Breast epithelium (tissue), 4 donors: ENCODE measurements at regions not wholly inside any gene's neighbourhood (a gene's known extent, or its start where the extent isn't known, plus 50 kb on each side); places are given as distances from the start of the nearest gene placed in this dataset.

ENCODE experiments used
- DNase-seq, 2 donors: peaks; one replicate each; pipeline ENCODE4 v3.0.0-alpha.2; 2019; ENCODE audit warnings: low spot score in 2 of 2
- H3K27ac ChIP-seq, 2 donors: fragments of 200-600 bp; sonication (generic) in 1 of 2; one replicate each; pipeline ENCODE4 v1.5.1; 2016 to 2019; ENCODE audit warnings: mild to moderate bottlenecking in 1 of 2
- H3K27me3 ChIP-seq, 2 donors: fragments of 200-600 bp; sonication (generic) in 1 of 2; one replicate each; pipeline versions ENCODE4 v1.5.1 to v1.6.0; 2017 to 2019; ENCODE audit warnings: control low read depth in 1 of 2, mild to moderate bottlenecking in 1 of 2
- H3K36me3 ChIP-seq: fragments of 200-600 bp; one replicate; pipeline ENCODE4 v1.5.1; 2019
- H3K4me1 ChIP-seq, 2 donors: fragments of 200-600 bp; sonication (generic); one replicate each; pipeline ENCODE4 v1.5.1; 2016 to 2019; ENCODE audit warnings: control low read depth in 1 of 2
- H3K4me3 ChIP-seq, 3 donors: fragments of 200-600 bp; sonication (generic); 1 replicate in 2 of 3; 2 replicates in 1 of 3; pipeline ENCODE4 v1.5.1; 2016 to 2019; ENCODE audit warnings: mild to moderate bottlenecking in 3 of 3, moderate library complexity in 2 of 3
- H3K9me3 ChIP-seq, 2 donors: fragments of 200-600 bp; sonication (generic) in 1 of 2; one replicate each; pipeline ENCODE4 v1.5.1; 2016 to 2019; ENCODE audit warnings: control low read depth in 1 of 2
- POLR2A ChIP-seq: fragments of 450-650 bp; IDR thresholded peaks from one replicate; pipeline ENCODE4 v1.6.1; 2016; ENCODE audit warnings: antibody characterized with exemption, mild to moderate bottlenecking, moderate library complexity
- POLR2AphosphoS5 ChIP-seq, 3 donors: sonication (generic); formaldehyde crosslinking; IDR thresholded peaks; one replicate each; pipeline ENCODE4 v1.6.1; 2017; ENCODE audit warnings: antibody characterized with exemption in 3 of 3
- intact Hi-C: fragments of 100-400 bp; cut with DNase I; formaldehyde crosslinking; loops from one replicate; pipeline ENCODE4 v1.15.1; 2023; ENCODE audit warnings: low total_unique reads
- TF ChIP-seq, protein P1 (sequence below), 3 donors: fragments of 450-650 bp; IDR thresholded peaks; one replicate each; pipeline ENCODE4 v1.5.1; 2016 to 2017; ENCODE audit warnings: antibody characterized with exemption in 3 of 3, mild to moderate bottlenecking in 3 of 3, moderate library complexity in 3 of 3

DNA sequence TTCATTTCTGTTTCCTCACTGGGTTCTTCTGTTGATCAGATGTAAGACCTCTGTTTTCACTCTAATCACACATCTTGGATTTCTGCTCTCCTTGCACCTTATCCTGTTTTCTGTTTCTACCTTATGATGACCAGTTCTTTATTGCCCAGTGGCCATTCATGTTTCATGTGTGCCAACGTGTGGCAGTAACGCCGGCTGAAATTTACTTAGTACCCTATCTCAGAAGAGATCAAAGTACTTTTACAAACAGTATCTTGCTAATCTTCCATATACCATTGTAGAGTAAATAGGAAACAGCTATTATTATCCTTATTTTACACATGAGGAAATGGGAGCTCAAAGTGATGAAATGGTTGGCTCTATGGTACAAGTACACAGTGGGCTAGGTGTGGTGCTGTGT, 74.0 kb downstream of the GATA3 start:
- no peak for DNase-seq
- no peak overlapping the region for H3K27ac ChIP-seq
- H3K27me3 ChIP-seq = no peaks in the 10 kb centered on the region
- no peak overlapping the region for H3K4me3 ChIP-seq
- TF ChIP-seq POLR2AphosphoS5 (IDR thresholded peaks at IDR 0.05) = no peak
- intact Hi-C loops = no loop called here
- no peaks in the 10 kb centered on the region for H3K36me3 ChIP-seq
- no peaks in the 10 kb centered on the region for H3K4me1 ChIP-seq
- H3K9me3 ChIP-seq = no peaks in the 10 kb centered on the region

DNA sequence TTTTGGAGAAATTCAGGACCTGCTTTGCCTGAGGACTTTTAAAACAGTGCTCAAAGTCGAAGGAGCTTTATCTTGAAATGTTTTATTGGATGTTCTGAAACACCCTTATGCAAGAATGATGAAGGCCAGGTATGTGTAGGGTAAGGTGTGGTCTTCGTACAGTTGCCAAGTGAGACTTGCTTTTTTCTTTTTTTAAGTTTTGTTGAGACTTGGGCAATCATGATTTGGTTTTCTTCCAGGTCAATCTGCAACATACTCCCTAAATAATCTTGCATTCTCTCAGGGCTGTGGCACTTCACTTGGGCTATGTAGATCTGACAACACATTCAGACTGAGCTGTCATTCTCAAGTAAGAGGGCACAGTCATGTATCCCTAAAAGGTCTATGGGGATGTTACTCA, 75.0 kb downstream of the GATA3 start:
- DNase-seq = no peak
- Histone ChIP-seq H3K36me3 (no peaks in the 10 kb centered on the region), H3K4me1 (no peaks in the 10 kb centered on the region), H3K27ac (no peak overlapping the region), H3K27me3 (peaks cover 0 to 5% of the 10 kb centered on the region in 2 donors), H3K4me3 (no peak overlapping the region), H3K9me3 (no peaks in the 10 kb centered on the region)
- TF ChIP-seq POLR2A = no peak
- no peak for TF ChIP-seq POLR2AphosphoS5 (IDR thresholded peaks at IDR 0.05)
- TF ChIP-seq, protein P1, sequence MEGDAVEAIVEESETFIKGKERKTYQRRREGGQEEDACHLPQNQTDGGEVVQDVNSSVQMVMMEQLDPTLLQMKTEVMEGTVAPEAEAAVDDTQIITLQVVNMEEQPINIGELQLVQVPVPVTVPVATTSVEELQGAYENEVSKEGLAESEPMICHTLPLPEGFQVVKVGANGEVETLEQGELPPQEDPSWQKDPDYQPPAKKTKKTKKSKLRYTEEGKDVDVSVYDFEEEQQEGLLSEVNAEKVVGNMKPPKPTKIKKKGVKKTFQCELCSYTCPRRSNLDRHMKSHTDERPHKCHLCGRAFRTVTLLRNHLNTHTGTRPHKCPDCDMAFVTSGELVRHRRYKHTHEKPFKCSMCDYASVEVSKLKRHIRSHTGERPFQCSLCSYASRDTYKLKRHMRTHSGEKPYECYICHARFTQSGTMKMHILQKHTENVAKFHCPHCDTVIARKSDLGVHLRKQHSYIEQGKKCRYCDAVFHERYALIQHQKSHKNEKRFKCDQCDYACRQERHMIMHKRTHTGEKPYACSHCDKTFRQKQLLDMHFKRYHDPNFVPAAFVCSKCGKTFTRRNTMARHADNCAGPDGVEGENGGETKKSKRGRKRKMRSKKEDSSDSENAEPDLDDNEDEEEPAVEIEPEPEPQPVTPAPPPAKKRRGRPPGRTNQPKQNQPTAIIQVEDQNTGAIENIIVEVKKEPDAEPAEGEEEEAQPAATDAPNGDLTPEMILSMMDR (IDR thresholded peaks at IDR 0.05) = no peak
- intact Hi-C loops = no loop called here

DNA sequence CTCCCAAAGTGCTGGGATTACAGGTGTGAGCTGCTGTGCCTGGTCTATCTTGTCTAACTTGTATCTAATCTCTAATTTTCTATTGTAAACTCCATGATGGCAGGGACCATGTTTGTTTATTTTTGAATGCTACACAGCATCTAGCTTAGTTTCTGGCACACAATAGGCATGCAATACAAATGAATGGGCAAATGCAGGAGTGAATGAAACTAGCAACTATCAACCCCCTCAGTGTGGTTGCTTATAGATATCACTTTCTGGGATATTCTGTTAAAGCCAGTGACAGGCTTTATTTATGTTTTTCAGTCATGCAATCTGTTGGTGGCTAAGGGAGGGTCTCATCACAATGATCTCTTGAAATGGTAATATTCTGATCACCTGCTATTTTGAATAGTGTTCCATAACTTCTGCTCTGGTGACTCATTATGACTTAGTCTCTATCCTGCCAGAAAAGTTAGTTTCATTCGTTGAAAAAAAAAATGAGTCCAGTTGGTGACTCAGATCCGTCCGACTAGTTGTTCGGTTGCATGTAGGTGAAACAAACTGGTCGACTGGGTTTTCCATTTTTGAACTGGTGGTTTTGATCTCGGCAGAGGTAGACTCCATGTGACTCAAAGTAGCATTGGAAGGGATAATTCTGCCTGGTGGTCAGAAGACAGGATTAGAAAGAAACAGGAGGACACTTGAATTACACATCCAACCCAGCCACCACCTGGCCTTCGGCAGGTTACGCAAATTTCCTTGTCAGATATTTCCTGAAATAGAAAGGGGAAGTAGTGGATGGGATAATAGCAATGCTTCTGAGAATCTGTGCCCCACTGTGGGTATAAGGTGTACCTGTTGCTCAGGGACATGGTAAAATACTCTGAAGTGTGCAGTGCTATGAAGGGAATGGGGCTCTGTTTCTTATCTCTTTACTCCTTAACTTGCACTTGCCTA, 76.8 kb downstream of the GATA3 start:
- Histone ChIP-seq H3K27ac (no peak overlapping the region), H3K27me3 (peaks cover 0 to 6% of the 10 kb centered on the region in 2 donors), H3K9me3 (no peaks in the 10 kb centered on the region), H3K4me3 (no peak overlapping the region), H3K36me3 (no peaks in the 10 kb centered on the region), H3K4me1 (no peaks in the 10 kb centered on the region)
- DNase-seq = no peak
- intact Hi-C loops = no loop called here
- TF ChIP-seq POLR2A (no peak), POLR2AphosphoS5 (IDR thresholded peaks at IDR 0.05) (no peak)
- TF ChIP-seq, protein P1 (IDR thresholded peaks at IDR 0.05) = no peak

DNA sequence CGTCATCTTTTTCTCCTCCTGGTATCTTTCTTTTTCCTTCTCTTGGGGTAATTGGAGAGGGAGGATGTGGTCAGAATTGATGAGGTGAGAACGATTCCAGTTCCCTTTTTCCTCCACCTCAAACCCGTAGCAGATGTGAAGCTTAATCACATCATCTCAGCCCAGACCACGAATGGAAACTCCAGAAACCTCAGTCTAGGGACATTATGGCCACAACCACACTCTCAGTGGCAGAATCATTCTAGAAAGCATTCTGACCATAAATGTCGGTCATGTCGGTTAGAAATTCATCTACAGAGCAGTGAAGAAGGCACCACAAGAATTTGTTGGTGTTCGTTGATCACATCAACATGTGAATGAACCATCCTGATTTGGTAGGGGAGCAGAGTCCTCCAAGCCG, 78.7 kb downstream of the GATA3 start:
- intact Hi-C loops = no loop called here
- TF ChIP-seq POLR2A = no peak
- TF ChIP-seq, protein P1 (IDR thresholded peaks at IDR 0.05) = no peak
- Histone ChIP-seq H3K4me1 (no peaks in the 10 kb centered on the region), H3K9me3 (no peaks in the 10 kb centered on the region), H3K36me3 (no peaks in the 10 kb centered on the region), H3K4me3 (no peak overlapping the region), H3K27ac (no peak overlapping the region), H3K27me3 (peaks cover 0 to 6% of the 10 kb centered on the region in 2 donors)
- DNase-seq = no peak

DNA sequence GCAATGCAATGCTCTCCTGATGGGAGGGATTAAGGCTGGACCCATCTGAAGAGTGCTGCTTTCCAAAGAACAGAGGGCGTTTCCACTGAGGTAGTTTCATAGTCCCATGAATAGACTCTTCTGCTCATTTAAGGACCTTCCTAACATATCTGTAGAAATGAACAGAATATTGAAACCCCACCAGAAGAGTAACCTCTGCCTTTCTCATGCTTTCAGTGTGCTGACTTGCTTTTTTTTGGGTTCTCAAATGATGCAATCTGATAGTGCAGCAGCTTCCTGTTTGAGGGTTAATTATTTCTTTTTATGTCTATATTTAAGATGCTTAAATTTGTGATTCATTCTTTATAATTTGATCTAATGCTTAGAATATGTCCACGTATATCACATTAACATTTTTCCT, 82.2 kb downstream of the GATA3 start:
- H3K4me1 ChIP-seq = no peaks in the 10 kb centered on the region
- TF ChIP-seq POLR2A = no peak

DNA sequence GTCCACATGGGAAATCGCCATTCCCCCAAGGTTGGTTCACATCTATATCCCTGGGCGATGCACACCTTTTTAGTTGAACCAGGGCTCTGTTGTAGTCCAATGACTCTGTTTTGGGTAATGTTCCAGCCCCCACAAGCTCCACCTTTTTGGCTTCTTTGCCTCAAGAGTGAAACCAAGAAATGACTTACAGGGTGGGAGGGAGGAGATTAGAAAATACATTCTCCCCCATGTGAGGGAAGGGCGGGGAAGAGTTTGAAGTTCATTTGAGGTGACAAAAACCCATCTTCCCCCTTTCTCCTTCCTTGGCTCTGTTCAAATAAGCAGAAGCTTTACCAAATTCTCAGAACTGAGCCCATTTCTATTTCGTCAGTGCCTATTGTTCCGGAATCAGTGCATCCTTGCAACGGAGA, 82.8 kb downstream of the GATA3 start:
- Histone ChIP-seq H3K4me3 (no peak overlapping the region), H3K27me3 (peaks cover 0 to 6% of the 10 kb centered on the region in 2 donors), H3K27ac (no peak overlapping the region), H3K4me1 (no peaks in the 10 kb centered on the region), H3K36me3 (no peaks in the 10 kb centered on the region), H3K9me3 (no peaks in the 10 kb centered on the region)
- DNase-seq = no peak
- TF ChIP-seq POLR2AphosphoS5 (IDR thresholded peaks at IDR 0.05) = no peak
- TF ChIP-seq, protein P1 (IDR thresholded peaks at IDR 0.05) = no peak
- TF ChIP-seq POLR2A = no peak
- intact Hi-C loops = no loop called here

More for the DNA sequence above, 82.2 kb downstream of the GATA3 start:
- intact Hi-C loops = no loop called here
- Histone ChIP-seq H3K27ac (no peak overlapping the region), H3K9me3 (no peaks in the 10 kb centered on the region), H3K27me3 (peaks cover 0 to 6% of the 10 kb centered on the region in 2 donors), H3K36me3 (no peaks in the 10 kb centered on the region), H3K4me3 (no peak overlapping the region)
- no peak for DNase-seq
